CD8-positive, alpha-beta memory T cell (primary cell): ENCODE measurements at regions not wholly inside any gene's neighbourhood (a gene's known extent, or its start where the extent isn't known, plus 50 kb on each side); places are given as distances from the start of the nearest gene placed in this dataset.

Experiments used
- CTCF ChIA-PET: fragments of 350-600 bp; sonication (Branson Sonifier 250); formaldehyde crosslinking; loops from one replicate; lab custom pipeline; 2021; ENCODE audit warnings: antibody characterized with exemption; lab: Charles Lee
- POLR2A ChIA-PET: fragments of 350-600 bp; sonication (Branson Sonifier 250); formaldehyde crosslinking; loops from one replicate; lab custom pipeline; 2021; ENCODE audit warnings: antibody characterized with exemption; lab: Charles Lee
- DNase-seq, 5 donors: peaks; one replicate each; pipeline versions ENCODE4 v3.0.0 to v3.0.0-alpha.2; 2020 to 2022; ENCODE audit warnings: mixed read lengths in 1 of 5
- H3K27ac ChIP-seq: one replicate; pipeline ENCODE4 v1.7.0; 2013; ENCODE audit warnings: low read depth, mild to moderate bottlenecking, low read length, moderate library complexity
- H3K27me3 ChIP-seq: 2 replicates; pipeline ENCODE4 v1.7.0; 2013; ENCODE audit warnings: low read length, mild to moderate bottlenecking; ENCODE audit not compliant: insufficient read depth, poor library complexity, severe bottlenecking
- H3K36me3 ChIP-seq: 2 replicates; pipeline ENCODE4 v1.7.0; 2013; ENCODE audit warnings: mild to moderate bottlenecking, low read length, moderate library complexity; ENCODE audit not compliant: insufficient read depth
- H3K4me1 ChIP-seq: 2 replicates; pipeline ENCODE4 v1.7.0; 2013; ENCODE audit warnings: mild to moderate bottlenecking, low read length, moderate library complexity; ENCODE audit not compliant: insufficient read depth
- H3K4me3 ChIP-seq: 2 replicates; pipeline ENCODE4 v1.7.0; 2013; ENCODE audit warnings: mild to moderate bottlenecking, low read length
- H3K9me3 ChIP-seq: 2 replicates; pipeline ENCODE4 v1.7.0; 2013; ENCODE audit warnings: mild to moderate bottlenecking, low read length
- H3K27ac Mint-ChIP-seq, 8 donors: one replicate each; pipeline ENCODE4 v1.8.0; 2020 to 2021; ENCODE audit warnings: mixed read lengths in 8 of 8, mild to moderate bottlenecking in 6 of 8, inconsistent platforms in 3 of 8, moderate library complexity in 3 of 8
- H3K27me3 Mint-ChIP-seq, 2 donors: one replicate each; pipeline ENCODE4 v1.8.0; 2020 to 2021; ENCODE audit warnings: mixed read lengths in 2 of 2, mild to moderate bottlenecking in 1 of 2, moderate library complexity in 1 of 2
- H3K36me3 Mint-ChIP-seq, 3 donors: one replicate each; pipeline ENCODE4 v1.8.0; 2020 to 2021; ENCODE audit warnings: mixed read lengths in 3 of 3, inconsistent platforms in 1 of 3, mild to moderate bottlenecking in 1 of 3
- H3K4me1 Mint-ChIP-seq, 3 donors: one replicate each; pipeline ENCODE4 v1.8.0; 2020 to 2021; ENCODE audit warnings: mixed read lengths in 3 of 3, inconsistent platforms in 1 of 3, mild to moderate bottlenecking in 1 of 3
- H3K4me3 Mint-ChIP-seq, 7 donors: one replicate each; pipeline ENCODE4 v1.8.0; 2020 to 2021; ENCODE audit warnings: mixed read lengths in 7 of 7, mild to moderate bottlenecking in 6 of 7, moderate library complexity in 4 of 7, inconsistent platforms in 2 of 7
- H3K9me3 Mint-ChIP-seq, 5 donors: one replicate each; pipeline ENCODE4 v1.8.0; 2020 to 2022; ENCODE audit warnings: mixed read lengths in 5 of 5, mild to moderate bottlenecking in 3 of 5, moderate library complexity in 2 of 5, inconsistent platforms in 1 of 5

DNA sequence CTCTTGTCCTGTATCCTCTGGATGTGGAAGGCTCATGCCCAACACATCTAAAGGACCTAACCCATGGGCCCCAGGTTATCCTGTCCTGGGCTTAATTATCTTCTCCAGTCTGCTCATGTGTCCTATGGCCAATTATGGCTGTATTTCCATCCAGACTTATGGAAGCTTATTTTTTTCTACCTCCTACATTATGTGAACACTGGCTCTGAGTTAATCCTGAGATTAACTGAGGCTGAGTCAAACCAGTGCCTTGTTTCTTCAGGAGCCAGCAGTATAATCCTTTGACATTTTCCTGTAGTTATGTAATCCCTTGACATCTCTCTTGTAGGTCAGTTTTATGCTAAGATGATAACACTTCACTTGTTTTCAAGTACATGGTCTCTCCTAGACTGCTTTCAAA is 213.6 kb downstream of the PMAIP1 start:
- POLR2A ChIA-PET, result no interaction called here
- H3K4me1 ChIP-seq, result no peaks in the 10 kb centered on the region
- Mint-ChIP-seq H3K9me3 (no peaks in the 10 kb centered on the region), H3K27me3 (no peaks in the 10 kb centered on the region), H3K36me3 (no peaks in the 10 kb centered on the region), H3K27ac (no peak overlapping the region), H3K4me3 (no peak overlapping the region), H3K4me1 (no peaks in the 10 kb centered on the region)
- no peaks in the 10 kb centered on the region for H3K27me3 ChIP-seq
- CTCF ChIA-PET, result no interaction called here
- no peak for DNase-seq
- H3K27ac ChIP-seq, result no peak overlapping the region
- no peak overlapping the region for H3K4me3 ChIP-seq
- no peaks in the 10 kb centered on the region for H3K36me3 ChIP-seq
- H3K9me3 ChIP-seq, result no peaks in the 10 kb centered on the region

DNA sequence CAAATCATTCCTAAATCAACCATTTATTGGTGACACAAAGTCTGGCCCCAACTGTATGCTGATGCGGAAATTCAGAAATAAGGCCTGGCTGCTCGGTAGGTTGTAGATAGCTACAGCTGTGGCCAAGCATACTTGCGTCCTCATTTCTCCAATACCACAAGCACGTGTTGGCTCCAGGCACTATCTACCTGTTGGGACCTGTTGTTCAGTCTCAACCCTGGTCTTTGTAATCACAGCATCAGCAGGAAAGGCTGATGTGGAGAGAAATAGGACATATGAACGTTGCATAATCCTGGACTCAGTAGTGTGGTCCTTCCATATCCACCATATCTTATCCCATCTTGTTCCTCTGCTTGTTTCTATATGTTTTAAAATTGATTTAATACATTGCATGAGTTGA is 212.6 kb downstream of the PMAIP1 start:
- no peaks in the 10 kb centered on the region for H3K27me3 ChIP-seq
- no peak overlapping the region for H3K4me3 ChIP-seq
- Mint-ChIP-seq H3K9me3 (no peaks in the 10 kb centered on the region), H3K27me3 (peaks cover 0 to 3% of the 10 kb centered on the region in 2 donors), H3K4me1 (no peaks in the 10 kb centered on the region), H3K4me3 (no peak overlapping the region), H3K36me3 (no peaks in the 10 kb centered on the region), H3K27ac (no peak overlapping the region)
- no peaks in the 10 kb centered on the region for H3K36me3 ChIP-seq
- H3K27ac ChIP-seq, result no peak overlapping the region
- ChIA-PET CTCF (no interaction called here), POLR2A (no interaction called here)
- H3K4me1 ChIP-seq, result no peaks in the 10 kb centered on the region
- H3K9me3 ChIP-seq, result no peaks in the 10 kb centered on the region
- no peak for DNase-seq

DNA sequence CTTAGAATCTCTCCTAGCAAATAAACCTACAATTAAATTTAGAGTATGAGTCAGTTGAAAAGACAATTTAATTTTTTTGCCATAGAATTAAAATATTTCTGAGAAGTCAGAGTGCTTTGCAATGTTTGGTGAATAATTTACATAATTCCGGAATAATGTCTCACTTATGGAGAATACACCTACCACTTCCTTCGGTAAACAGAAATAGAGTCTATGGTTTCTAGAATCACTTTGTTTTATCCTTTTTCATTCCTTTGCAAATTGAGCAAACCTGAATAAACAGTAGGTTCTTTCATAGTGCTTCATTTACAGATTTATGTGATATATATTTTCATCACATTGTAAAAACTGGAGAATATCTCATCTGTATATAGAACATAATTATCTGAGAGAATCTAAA is 211.7 kb downstream of the PMAIP1 start:
- Histone ChIP-seq H3K27me3 (no peaks in the 10 kb centered on the region), H3K9me3 (no peaks in the 10 kb centered on the region), H3K36me3 (no peaks in the 10 kb centered on the region), H3K4me1 (no peaks in the 10 kb centered on the region), H3K4me3 (no peak overlapping the region), H3K27ac (no peak overlapping the region)
- no peaks in the 10 kb centered on the region for H3K4me1 Mint-ChIP-seq
- no peak overlapping the region for H3K4me3 Mint-ChIP-seq
- peaks cover 0 to 3% of the 10 kb centered on the region in 2 donors for H3K27me3 Mint-ChIP-seq
- CTCF ChIA-PET, result no interaction called here
- H3K36me3 Mint-ChIP-seq, result no peaks in the 10 kb centered on the region
- H3K27ac Mint-ChIP-seq, result no peak overlapping the region
- POLR2A ChIA-PET, result no interaction called here
- no peak for DNase-seq
- H3K9me3 Mint-ChIP-seq, result no peaks in the 10 kb centered on the region

DNA sequence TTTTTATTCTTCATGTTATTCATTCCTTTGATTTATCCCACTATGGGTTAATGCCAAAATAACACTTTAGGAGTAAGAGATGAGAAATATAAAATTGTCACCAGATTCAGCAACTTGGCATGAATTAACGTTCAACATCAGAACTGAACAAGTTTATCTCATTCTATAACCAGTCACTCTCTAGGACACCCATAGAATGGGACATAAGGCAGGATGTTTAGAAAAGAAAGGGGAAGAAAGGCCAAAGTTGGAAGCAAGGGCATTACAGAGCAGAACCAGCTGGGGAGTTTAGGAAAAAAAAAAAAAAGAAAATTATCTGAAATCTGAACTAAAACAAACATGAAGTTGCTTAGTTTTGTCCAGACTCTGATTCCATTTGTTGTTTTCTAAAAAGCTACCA is 211.0 kb downstream of the PMAIP1 start:
- H3K4me1 ChIP-seq, result no peaks in the 10 kb centered on the region
- no peak overlapping the region for H3K27ac ChIP-seq
- ChIA-PET CTCF (no interaction called here), POLR2A (no interaction called here)
- no peak overlapping the region for H3K4me3 Mint-ChIP-seq
- H3K36me3 Mint-ChIP-seq, result no peaks in the 10 kb centered on the region
- no peaks in the 10 kb centered on the region for H3K27me3 ChIP-seq
- H3K27ac Mint-ChIP-seq, result no peak overlapping the region
- H3K9me3 Mint-ChIP-seq, result no peaks in the 10 kb centered on the region
- H3K4me3 ChIP-seq, result no peak overlapping the region
- H3K4me1 Mint-ChIP-seq, result no peaks in the 10 kb centered on the region
- no peaks in the 10 kb centered on the region for H3K9me3 ChIP-seq
- peaks cover 0 to 3% of the 10 kb centered on the region in 2 donors for H3K27me3 Mint-ChIP-seq
- no peaks in the 10 kb centered on the region for H3K36me3 ChIP-seq
- DNase-seq, result no peak

DNA sequence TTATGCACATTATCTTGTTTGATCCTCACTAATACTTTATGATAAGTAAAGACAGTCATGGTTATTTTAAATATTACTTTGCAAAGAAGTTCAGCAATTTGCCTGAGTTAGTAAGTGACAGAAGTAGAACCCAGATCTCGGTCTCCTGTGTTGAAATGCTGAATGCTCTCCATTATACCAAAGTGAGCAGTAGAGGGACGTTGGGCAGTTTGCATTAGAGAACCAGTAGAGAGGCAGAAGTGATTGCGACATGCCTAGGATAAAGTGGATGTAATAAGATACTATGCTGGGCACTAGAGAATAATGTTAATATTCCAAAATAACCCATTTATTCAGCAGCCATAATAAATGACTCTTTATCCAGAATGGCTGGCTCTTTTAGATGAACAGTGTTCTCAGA is 201.0 kb downstream of the PMAIP1 start:
- no peaks in the 10 kb centered on the region for H3K4me1 ChIP-seq
- H3K4me3 ChIP-seq, result no peak overlapping the region
- H3K4me1 Mint-ChIP-seq, result no peaks in the 10 kb centered on the region
- no peaks in the 10 kb centered on the region for H3K36me3 Mint-ChIP-seq
- POLR2A ChIA-PET, result no interaction called here
- DNase-seq, result no peak
- peaks cover 0 to 5% (median 0%) of the 10 kb centered on the region in 5 donors for H3K9me3 Mint-ChIP-seq
- no peaks in the 10 kb centered on the region for H3K27me3 ChIP-seq
- H3K36me3 ChIP-seq, result no peaks in the 10 kb centered on the region
- H3K27ac Mint-ChIP-seq, result no peak overlapping the region
- H3K27ac ChIP-seq, result no peak overlapping the region
- CTCF ChIA-PET, result no interaction called here
- H3K27me3 Mint-ChIP-seq, result peaks cover 0 to 1% of the 10 kb centered on the region in 2 donors
- H3K4me3 Mint-ChIP-seq, result no peak overlapping the region
- no peaks in the 10 kb centered on the region for H3K9me3 ChIP-seq

DNA sequence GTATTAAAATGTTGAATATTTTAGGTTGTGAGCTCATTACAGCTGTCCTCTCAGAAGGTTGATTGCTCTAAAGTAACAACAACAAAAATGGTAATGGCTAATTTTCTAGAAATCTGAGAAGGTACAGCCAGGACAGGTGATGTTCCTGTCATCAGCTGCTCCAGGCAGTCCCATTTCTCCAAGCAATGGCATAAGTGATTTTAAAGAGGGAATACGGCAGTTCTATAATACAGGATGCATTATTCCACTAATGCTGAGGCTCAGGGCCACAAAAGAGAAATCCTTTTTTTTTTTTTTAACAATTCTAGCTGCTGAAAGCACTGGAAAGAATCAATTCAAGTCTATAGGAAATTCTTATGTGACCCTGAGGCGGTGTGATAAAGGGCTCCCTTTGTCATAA is 199.9 kb downstream of the PMAIP1 start:
- no peak for DNase-seq
- ChIA-PET CTCF (no interaction called here), POLR2A (no interaction called here)
- Mint-ChIP-seq H3K27ac (no peak overlapping the region), H3K4me1 (no peaks in the 10 kb centered on the region), H3K9me3 (peaks cover 0 to 5% (median 0%) of the 10 kb centered on the region in 5 donors), H3K27me3 (peaks cover 0 to 1% of the 10 kb centered on the region in 2 donors), H3K36me3 (no peaks in the 10 kb centered on the region), H3K4me3 (no peak overlapping the region)
- Histone ChIP-seq H3K9me3 (no peaks in the 10 kb centered on the region), H3K27ac (no peak overlapping the region), H3K36me3 (no peaks in the 10 kb centered on the region), H3K4me1 (no peaks in the 10 kb centered on the region), H3K4me3 (no peak overlapping the region), H3K27me3 (no peaks in the 10 kb centered on the region)

DNA sequence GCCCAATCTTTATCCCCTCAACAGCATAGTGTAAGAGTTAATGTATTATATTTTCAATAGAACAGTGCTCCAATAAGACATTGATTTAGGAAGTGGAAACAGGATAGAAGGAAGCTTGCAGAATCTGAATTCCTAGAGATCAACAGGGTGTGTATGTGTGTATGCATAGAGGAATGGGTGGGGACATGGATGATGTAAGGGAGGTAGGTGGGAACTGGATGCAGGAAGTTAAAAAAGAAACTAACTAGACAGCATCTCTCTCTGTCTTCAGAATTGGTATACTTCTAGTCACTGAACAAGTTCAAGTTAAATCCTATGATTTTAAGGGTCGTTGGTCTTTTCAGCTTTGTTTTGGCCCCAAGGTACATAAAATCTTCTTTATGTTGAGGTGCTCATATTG is 196.6 kb downstream of the PMAIP1 start:
- Mint-ChIP-seq H3K27ac (no peak overlapping the region), H3K9me3 (peaks cover 0 to 7% (median 3%) of the 10 kb centered on the region in 5 donors)

DNA sequence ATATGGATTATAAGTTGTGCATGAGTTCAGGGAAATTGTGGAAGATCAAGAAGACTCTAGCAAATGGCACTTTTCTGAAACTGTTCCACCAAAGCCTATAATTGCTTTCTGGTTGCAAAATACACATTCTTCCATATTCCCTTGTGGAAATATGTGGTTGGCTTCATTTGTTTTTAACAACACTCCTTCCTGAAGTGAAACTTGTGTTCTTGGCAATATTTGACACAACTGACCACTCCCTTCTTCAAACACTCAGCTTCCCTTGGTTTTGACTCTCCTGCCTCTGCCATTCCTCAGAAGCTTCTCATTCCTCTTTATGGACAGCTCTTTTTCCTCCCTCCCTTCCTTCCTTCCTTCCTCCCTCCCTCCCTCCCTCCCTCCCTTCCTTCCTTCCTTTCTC is 192.3 kb downstream of the PMAIP1 start:
- DNase-seq, result no peak
- Histone ChIP-seq H3K27me3 (no peaks in the 10 kb centered on the region), H3K4me3 (no peak overlapping the region), H3K36me3 (no peaks in the 10 kb centered on the region), H3K4me1 (no peaks in the 10 kb centered on the region), H3K9me3 (no peaks in the 10 kb centered on the region), H3K27ac (no peak overlapping the region)
- Mint-ChIP-seq H3K4me1 (no peaks in the 10 kb centered on the region), H3K4me3 (no peak overlapping the region), H3K9me3 (peaks cover 0 to 6% (median 0%) of the 10 kb centered on the region in 5 donors), H3K27ac (no peak overlapping the region), H3K36me3 (peaks cover 0 to 2% (median 0%) of the 10 kb centered on the region in 3 donors), H3K27me3 (peaks cover 0 to 1% of the 10 kb centered on the region in 2 donors)
- CTCF ChIA-PET, result no interaction called here
- POLR2A ChIA-PET, result no interaction called here

More for the DNA sequence above, 196.6 kb downstream of the PMAIP1 start:
- no peak overlapping the region for H3K27ac ChIP-seq
- ChIA-PET POLR2A (no interaction called here), CTCF (no interaction called here)
- H3K4me1 Mint-ChIP-seq, result no peaks in the 10 kb centered on the region
- H3K4me3 Mint-ChIP-seq, result no peak overlapping the region
- H3K4me3 ChIP-seq, result no peak overlapping the region
- peaks cover 0 to 1% of the 10 kb centered on the region in 2 donors for H3K27me3 Mint-ChIP-seq
- no peaks in the 10 kb centered on the region for H3K27me3 ChIP-seq
- no peaks in the 10 kb centered on the region for H3K9me3 ChIP-seq
- no peak for DNase-seq
- H3K36me3 Mint-ChIP-seq, result no peaks in the 10 kb centered on the region
- H3K36me3 ChIP-seq, result no peaks in the 10 kb centered on the region
- no peaks in the 10 kb centered on the region for H3K4me1 ChIP-seq

DNA sequence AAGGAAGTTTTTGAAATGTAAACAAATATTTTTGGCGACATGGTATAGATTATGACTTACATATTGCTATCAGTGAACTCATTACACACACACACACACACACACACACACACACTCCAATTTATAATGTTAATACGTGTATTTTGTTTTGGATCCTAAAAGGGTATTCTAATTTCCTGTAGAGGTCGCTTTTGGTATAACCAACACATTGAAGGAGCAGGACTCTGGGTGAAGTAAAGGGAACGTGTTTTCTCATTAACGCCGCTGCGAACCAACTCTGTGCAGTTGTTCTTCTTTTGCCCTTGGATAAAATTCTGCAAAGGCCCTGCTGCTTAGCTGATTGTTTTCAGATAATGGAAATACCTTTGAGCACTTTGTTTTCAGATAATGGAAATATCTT is 190.4 kb downstream of the PMAIP1 start:
- CTCF ChIA-PET, result no interaction called here
- Mint-ChIP-seq H3K9me3 (peaks cover 0 to 6% (median 0%) of the 10 kb centered on the region in 5 donors), H3K27ac (no peak overlapping the region), H3K27me3 (no peaks in the 10 kb centered on the region), H3K4me3 (no peak overlapping the region), H3K36me3 (peaks cover 0 to 2% (median 0%) of the 10 kb centered on the region in 3 donors), H3K4me1 (no peaks in the 10 kb centered on the region)
- H3K27me3 ChIP-seq, result no peaks in the 10 kb centered on the region
- POLR2A ChIA-PET, result no interaction called here
- DNase-seq, result no peak
- H3K9me3 ChIP-seq, result no peaks in the 10 kb centered on the region
- H3K36me3 ChIP-seq, result no peaks in the 10 kb centered on the region
- no peak overlapping the region for H3K4me3 ChIP-seq
- H3K27ac ChIP-seq, result no peak overlapping the region
- no peaks in the 10 kb centered on the region for H3K4me1 ChIP-seq
